Thoracic aorta (tissue), 2 donors: ENCODE measurements at regions not wholly inside any gene's neighbourhood (a gene's known extent, or its start where the extent isn't known, plus 50 kb on each side); places are given as distances from the start of the nearest gene placed in this dataset.

ENCODE experiments used
- ATAC-seq: fragments of 150-250 bp; one replicate; pipeline ENCODE4 v1.8.0; 2017; ENCODE audit warnings: low read depth; ENCODE audit not compliant: insufficient number of reproducible peaks, low FRiP score
- DNase-seq: peaks from one replicate; pipeline ENCODE4 v3.0.0-alpha.2; 2020; ENCODE audit warnings: low spot score
- H3K27ac ChIP-seq, 2 donors: fragments of 200-600 bp; sonication (generic); 1 replicate in 1 of 2; 2 replicates in 1 of 2; pipeline ENCODE4 v1.5.1; 2016; ENCODE audit warnings: mild to moderate bottlenecking in 2 of 2, moderate library complexity in 2 of 2
- H3K27me3 ChIP-seq: fragments of 200-600 bp; sonication (generic); replicated peaks from 2 replicates; pipeline ENCODE4 v1.6.0; 2016; ENCODE audit warnings: mild to moderate bottlenecking; ENCODE audit not compliant: insufficient read depth
- H3K36me3 ChIP-seq: fragments of 200-600 bp; sonication (generic); one replicate; pipeline ENCODE4 v1.5.1; 2016
- H3K4me1 ChIP-seq, 2 donors: fragments of 200-600 bp; sonication (generic); 1 replicate in 1 of 2; 2 replicates in 1 of 2; pipeline versions ENCODE4 v1.5.1 to v1.6.0; 2016; ENCODE audit warnings: low read depth in 2 of 2, mild to moderate bottlenecking in 1 of 2; ENCODE audit not compliant: control insufficient read depth in 1 of 2
- H3K4me3 ChIP-seq: fragments of 200-600 bp; sonication (generic); 2 replicates; pipeline ENCODE4 v1.5.1; 2016; ENCODE audit warnings: mild to moderate bottlenecking
- H3K9me3 ChIP-seq: fragments of 200-600 bp; sonication (generic); 2 replicates; pipeline ENCODE4 v1.5.1; 2016
- CTCF ChIP-seq: fragments of 200-600 bp; sonication (generic); IDR thresholded peaks from one replicate; pipeline ENCODE4 v1.5.1; 2019; ENCODE audit warnings: antibody characterized with exemption

DNA sequence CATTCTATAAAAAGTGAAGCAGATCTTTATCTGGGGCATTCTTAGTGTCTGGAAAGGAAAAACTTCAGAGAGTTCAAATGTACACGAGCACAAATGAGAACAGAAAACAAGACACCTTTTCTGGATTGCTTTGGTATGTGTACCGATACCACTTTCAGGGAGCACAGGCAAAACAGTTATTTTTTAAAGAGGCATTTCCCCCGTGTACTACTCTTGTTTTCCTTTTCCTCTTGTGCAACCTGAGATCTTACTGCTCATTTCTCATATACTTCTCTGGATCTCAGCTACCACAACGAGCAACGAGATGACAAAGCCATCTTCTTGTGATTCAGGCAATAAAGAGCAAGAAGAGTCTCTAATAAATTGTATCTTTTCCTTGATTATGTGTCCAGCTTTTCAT, 463.6 kb downstream of the SHQ1 start:
- H3K27me3 ChIP-seq: no peaks in the 10 kb centered on the region
- H3K4me3 ChIP-seq: no peak overlapping the region
- no peaks in the 10 kb centered on the region for H3K9me3 ChIP-seq
- H3K36me3 ChIP-seq: no peaks in the 10 kb centered on the region
- H3K27ac ChIP-seq: no peak overlapping the region
- TF ChIP-seq CTCF: no peak
- peaks cover 10 to 19% of the 10 kb centered on the region in 2 donors for H3K4me1 ChIP-seq
- ATAC-seq: no peak
- DNase-seq: no peak

DNA sequence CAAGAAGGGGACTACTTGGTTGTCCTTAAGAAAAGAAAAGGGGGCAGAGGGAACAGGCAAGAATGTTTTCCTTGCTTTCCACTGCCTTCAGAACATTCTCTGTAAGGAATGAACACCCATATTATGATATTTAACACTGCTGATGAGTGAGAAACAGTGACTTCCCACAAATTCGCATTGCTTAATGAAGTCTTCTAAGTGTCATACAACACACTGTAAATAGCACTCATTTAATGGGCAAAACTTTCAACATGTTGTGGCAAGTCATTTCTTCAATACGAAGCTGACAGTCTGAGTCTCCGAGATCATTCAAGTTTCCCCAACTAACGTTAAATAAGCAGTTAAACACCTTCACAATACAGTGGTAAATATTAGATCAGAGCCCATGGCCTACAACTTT, 464.4 kb downstream of the SHQ1 start:
- peaks cover 11 to 19% of the 10 kb centered on the region in 2 donors for H3K4me1 ChIP-seq
- ATAC-seq (no peak), DNase-seq (no peak)
- H3K4me3 ChIP-seq: no peak overlapping the region
- no peaks in the 10 kb centered on the region for H3K9me3 ChIP-seq
- H3K27ac ChIP-seq: no peak overlapping the region
- no peak for TF ChIP-seq CTCF
- no peaks in the 10 kb centered on the region for H3K36me3 ChIP-seq
- no peaks in the 10 kb centered on the region for H3K27me3 ChIP-seq

DNA sequence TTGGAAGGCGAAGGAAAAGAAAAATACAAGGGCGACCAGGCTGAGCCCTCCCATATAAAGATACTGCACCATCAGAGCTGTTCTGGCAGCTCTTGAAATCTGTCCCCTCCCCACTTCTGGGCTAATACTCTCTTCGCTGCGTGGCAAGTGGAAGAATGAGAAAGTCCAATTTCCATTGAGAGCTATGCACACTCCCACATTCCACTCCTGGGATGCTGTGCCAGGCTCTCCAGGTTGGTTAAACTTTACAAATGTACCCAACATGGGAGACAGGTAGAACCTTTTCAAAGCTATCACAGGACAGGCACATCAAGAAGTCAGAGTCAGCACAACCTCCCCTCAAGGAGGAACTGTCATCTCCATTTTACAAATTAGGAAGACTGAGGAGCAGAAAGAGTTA, 465.0 kb downstream of the SHQ1 start:
- Histone ChIP-seq H3K36me3 (no peaks in the 10 kb centered on the region), H3K27me3 (no peaks in the 10 kb centered on the region), H3K9me3 (no peaks in the 10 kb centered on the region), H3K4me3 (no peak overlapping the region), H3K4me1 (peaks cover 11 to 19% of the 10 kb centered on the region in 2 donors), H3K27ac (no peak overlapping the region)
- ATAC-seq: no peak
- TF ChIP-seq CTCF: no peak
- no peak for DNase-seq

DNA sequence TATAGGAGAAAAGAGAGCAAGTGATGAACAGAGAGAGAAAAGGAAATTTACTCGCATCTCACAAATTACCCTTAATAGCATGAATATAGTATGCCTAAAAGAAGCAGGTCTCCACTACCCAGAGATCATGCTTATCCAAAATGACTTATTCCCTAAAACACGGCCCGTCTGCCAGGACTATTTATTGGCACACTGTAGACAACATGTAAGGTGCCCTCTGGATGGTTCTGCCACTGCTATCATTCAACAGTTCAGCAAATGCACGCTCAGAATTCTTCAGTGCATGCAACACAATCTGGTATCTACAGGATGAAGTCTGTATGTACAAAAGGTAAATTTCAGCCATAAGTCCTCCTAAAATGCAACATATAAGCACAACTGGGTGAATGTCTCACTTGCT, 465.8 kb downstream of the SHQ1 start:
- Histone ChIP-seq H3K27me3 (no peaks in the 10 kb centered on the region), H3K9me3 (no peaks in the 10 kb centered on the region), H3K36me3 (no peaks in the 10 kb centered on the region), H3K4me1 (peaks cover 11 to 13% of the 10 kb centered on the region in 2 donors), H3K4me3 (no peak overlapping the region), H3K27ac (no peak overlapping the region)
- TF ChIP-seq CTCF: no peak
- ATAC-seq (no peak), DNase-seq (no peak)

DNA sequence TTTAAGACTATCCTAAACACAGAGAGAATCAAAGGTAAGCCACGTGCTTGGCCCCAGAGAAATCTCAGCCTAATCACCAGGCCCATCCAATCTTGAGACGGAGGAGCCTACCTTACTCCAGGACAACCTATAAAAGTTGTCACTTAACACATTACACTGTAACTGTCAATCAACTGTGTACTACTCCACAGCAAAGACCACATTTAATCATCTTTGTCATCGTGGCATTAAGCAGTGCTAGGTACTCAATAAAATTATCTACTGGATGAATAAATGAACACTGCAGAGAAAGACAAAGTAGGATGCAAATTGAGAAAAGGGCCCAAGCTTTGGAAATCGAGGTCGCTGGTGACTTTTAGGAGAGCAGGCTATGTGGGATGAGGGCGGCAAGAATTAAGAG, 466.7 kb downstream of the SHQ1 start:
- TF ChIP-seq CTCF: no peak
- Histone ChIP-seq H3K4me1 (peaks cover 11 to 13% of the 10 kb centered on the region in 2 donors), H3K27me3 (no peaks in the 10 kb centered on the region), H3K9me3 (no peaks in the 10 kb centered on the region), H3K27ac (no peak overlapping the region), H3K4me3 (no peak overlapping the region), H3K36me3 (no peaks in the 10 kb centered on the region)
- ATAC-seq: no peak
- DNase-seq: no peak
